ENCODE measurements at regions not wholly inside any gene's neighbourhood (a gene's known extent, or its start where the extent isn't known, plus 50 kb on each side); places are given as distances from the start of the nearest gene placed in this dataset.

- Histone ChIP-seq H3K9me3 (no peaks in the 10 kb centered on the region), H3K27me3 (no peaks in the 10 kb centered on the region), H3K36me3 (no peaks in the 10 kb centered on the region), H3K27ac (no peak overlapping the region), H3K4me1 (no peaks in the 10 kb centered on the region), H3K4me3 (no peak overlapping the region)
- no peak for TF ChIP-seq POLR2A (IDR thresholded peaks at IDR 0.05)
- TF ChIP-seq CTCF (IDR thresholded peaks at IDR 0.05) = no peak
- DNase-seq = no peak
Observed at GRCh38 chr14:53278602-53279506, 125.7 kb upstream of the DDHD1 start.

- Histone ChIP-seq H3K27me3 (no peaks in the 10 kb centered on the region), H3K27ac (no peak overlapping the region), H3K9me3 (no peaks in the 10 kb centered on the region), H3K4me1 (no peaks in the 10 kb centered on the region), H3K36me3 (no peaks in the 10 kb centered on the region), H3K4me3 (no peak overlapping the region)
- DNase-seq = no peak
- no peak for TF ChIP-seq POLR2A (IDR thresholded peaks at IDR 0.05)
Observed at GRCh38 chr14:53273671-53274072, 120.5 kb upstream of the DDHD1 start.

- Histone ChIP-seq H3K4me1 (no peaks in the 10 kb centered on the region), H3K27ac (no peak overlapping the region), H3K9me3 (peaks cover 0 to 2% (median 0%) of the 10 kb centered on the region in 4 donors), H3K27me3 (no peaks in the 10 kb centered on the region), H3K36me3 (no peaks in the 10 kb centered on the region), H3K4me3 (no peak overlapping the region)
- no peak for TF ChIP-seq CTCF (IDR thresholded peaks at IDR 0.05)
- no peak for TF ChIP-seq POLR2A (IDR thresholded peaks at IDR 0.05)
- no peak for DNase-seq
Observed at GRCh38 chr14:53265025-53265424, 111.9 kb upstream of the DDHD1 start.

GRCh38 chr14:53260928-53261327 lies 107.8 kb upstream of the DDHD1 start:
- H3K27ac ChIP-seq = no peak overlapping the region
- TF ChIP-seq CTCF (IDR thresholded peaks at IDR 0.05) (no peak), POLR2A (IDR thresholded peaks at IDR 0.05) (no peak)
- no peak for DNase-seq
- no peaks in the 10 kb centered on the region for H3K4me1 ChIP-seq
- H3K9me3 ChIP-seq = peaks cover 0 to 2% (median 0%) of the 10 kb centered on the region in 4 donors
- no peaks in the 10 kb centered on the region for H3K36me3 ChIP-seq
- H3K27me3 ChIP-seq = no peaks in the 10 kb centered on the region
- H3K4me3 ChIP-seq = no peak overlapping the region

- Histone ChIP-seq H3K27ac (no peak overlapping the region), H3K4me1 (no peaks in the 10 kb centered on the region), H3K36me3 (no peaks in the 10 kb centered on the region), H3K27me3 (no peaks in the 10 kb centered on the region), H3K4me3 (no peak overlapping the region), H3K9me3 (peaks cover 0 to 2% (median 0%) of the 10 kb centered on the region in 4 donors)
- TF ChIP-seq POLR2A (IDR thresholded peaks at IDR 0.05) (no peak), CTCF (IDR thresholded peaks at IDR 0.05) (no peak)
- no peak for DNase-seq
Observed at GRCh38 chr14:53260286-53260685, 107.2 kb upstream of the DDHD1 start.

GRCh38 chr14:53252141-53252540 lies 99.0 kb upstream of the DDHD1 start:
- TF ChIP-seq CTCF (IDR thresholded peaks at IDR 0.05) = no peak
- TF ChIP-seq POLR2A (IDR thresholded peaks at IDR 0.05) = no peak

More at GRCh38 chr14:53252141-53252540, 99.0 kb upstream of the DDHD1 start:
- no peaks in the 10 kb centered on the region for H3K4me1 ChIP-seq
- no peak overlapping the region for H3K4me3 ChIP-seq
- H3K27ac ChIP-seq = no peak overlapping the region
- H3K9me3 ChIP-seq = no peaks in the 10 kb centered on the region
- H3K27me3 ChIP-seq = no peaks in the 10 kb centered on the region
- no peak for DNase-seq
- no peaks in the 10 kb centered on the region for H3K36me3 ChIP-seq
